ENCODE measurements at regions not wholly inside any gene's neighbourhood (a gene's known extent, or its start where the extent isn't known, plus 50 kb on each side); places are given as distances from the start of the nearest gene placed in this dataset.

DNA sequence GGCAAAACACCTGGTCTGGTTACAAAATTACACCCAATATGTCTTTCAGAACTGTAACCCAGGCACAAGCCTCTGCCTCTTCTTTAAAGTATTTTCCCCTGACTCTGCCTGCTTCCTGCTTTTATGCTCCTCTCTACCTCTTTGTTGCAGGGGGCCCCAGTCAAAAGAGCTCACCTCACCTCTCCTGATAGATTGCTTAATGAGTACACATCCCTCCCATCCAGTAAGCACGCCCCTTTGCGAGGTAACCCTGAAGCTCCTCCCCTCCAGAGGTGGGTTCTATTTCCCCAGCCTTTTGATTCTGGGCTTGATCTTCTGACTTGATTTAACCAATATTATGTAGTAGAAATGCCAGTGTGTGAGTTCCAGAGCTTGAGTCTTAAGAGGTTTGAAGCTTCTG lies 56.6 kb upstream of the EYA2 start:
- no peak for DNase-seq (ENCODE audit: low spot score)
- peaks cover 21% of the 10 kb centered on the region for H3K27me3 Mint-ChIP-seq (ENCODE audit: low read depth)
- H3K9me3 Mint-ChIP-seq (ENCODE audit: low read depth), result no peaks in the 10 kb centered on the region
- TF ChIP-seq, protein P1, sequence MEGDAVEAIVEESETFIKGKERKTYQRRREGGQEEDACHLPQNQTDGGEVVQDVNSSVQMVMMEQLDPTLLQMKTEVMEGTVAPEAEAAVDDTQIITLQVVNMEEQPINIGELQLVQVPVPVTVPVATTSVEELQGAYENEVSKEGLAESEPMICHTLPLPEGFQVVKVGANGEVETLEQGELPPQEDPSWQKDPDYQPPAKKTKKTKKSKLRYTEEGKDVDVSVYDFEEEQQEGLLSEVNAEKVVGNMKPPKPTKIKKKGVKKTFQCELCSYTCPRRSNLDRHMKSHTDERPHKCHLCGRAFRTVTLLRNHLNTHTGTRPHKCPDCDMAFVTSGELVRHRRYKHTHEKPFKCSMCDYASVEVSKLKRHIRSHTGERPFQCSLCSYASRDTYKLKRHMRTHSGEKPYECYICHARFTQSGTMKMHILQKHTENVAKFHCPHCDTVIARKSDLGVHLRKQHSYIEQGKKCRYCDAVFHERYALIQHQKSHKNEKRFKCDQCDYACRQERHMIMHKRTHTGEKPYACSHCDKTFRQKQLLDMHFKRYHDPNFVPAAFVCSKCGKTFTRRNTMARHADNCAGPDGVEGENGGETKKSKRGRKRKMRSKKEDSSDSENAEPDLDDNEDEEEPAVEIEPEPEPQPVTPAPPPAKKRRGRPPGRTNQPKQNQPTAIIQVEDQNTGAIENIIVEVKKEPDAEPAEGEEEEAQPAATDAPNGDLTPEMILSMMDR (IDR thresholded peaks at IDR 0.05), result no peak
- H3K4me1 Mint-ChIP-seq (ENCODE audit: low read depth), result peaks cover 3% of the 10 kb centered on the region
- no peaks in the 10 kb centered on the region for H3K36me3 Mint-ChIP-seq (ENCODE audit: low read depth)
- H3K27ac Mint-ChIP-seq (ENCODE audit: unreplicated experiment), result no peak overlapping the region
- H3K4me3 Mint-ChIP-seq (ENCODE audit: unreplicated experiment), result no peak overlapping the region

DNA sequence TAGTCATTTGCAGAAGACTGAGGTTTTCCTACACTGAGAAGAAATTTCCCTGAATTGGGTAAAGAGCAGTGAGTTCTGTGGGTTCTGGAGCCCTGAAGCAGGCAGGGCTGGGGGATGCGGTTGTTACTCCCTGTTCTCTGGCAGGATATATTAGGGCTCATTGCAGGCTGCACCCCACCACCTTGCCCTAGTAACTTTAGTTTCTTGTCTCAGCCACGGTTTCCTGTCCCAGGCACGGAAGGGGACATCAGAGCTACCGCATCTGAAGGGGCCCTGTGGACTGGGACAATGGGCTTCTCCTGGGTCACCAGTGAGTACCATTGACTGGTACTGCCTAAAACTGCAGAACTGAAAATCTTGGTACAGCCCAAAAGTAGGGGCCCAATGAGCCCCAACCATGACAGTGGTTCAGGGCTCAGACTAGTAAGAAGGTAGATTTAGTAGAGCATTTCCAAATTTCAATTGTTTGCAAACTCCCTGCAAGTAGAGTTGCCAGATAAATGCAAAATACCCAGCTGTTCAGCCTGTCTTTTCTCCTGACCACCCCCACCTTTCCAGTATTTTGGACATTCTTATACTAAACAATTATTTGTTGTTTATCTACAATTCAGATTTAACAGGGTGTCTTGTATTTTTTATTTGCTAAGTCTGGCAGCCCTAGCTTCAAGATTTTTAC lies 54.5 kb upstream of the EYA2 start:
- no peak overlapping the region for H3K4me3 Mint-ChIP-seq (ENCODE audit: unreplicated experiment)
- DNase-seq (ENCODE audit: low spot score), result no peak
- H3K27me3 Mint-ChIP-seq (ENCODE audit: low read depth), result peaks cover 21% of the 10 kb centered on the region
- peaks cover 3% of the 10 kb centered on the region for H3K4me1 Mint-ChIP-seq (ENCODE audit: low read depth)
- H3K36me3 Mint-ChIP-seq (ENCODE audit: low read depth), result no peaks in the 10 kb centered on the region
- TF ChIP-seq, protein P1 (IDR thresholded peaks at IDR 0.05), result no peak
- no peak overlapping the region for H3K27ac Mint-ChIP-seq (ENCODE audit: unreplicated experiment)
- H3K9me3 Mint-ChIP-seq (ENCODE audit: low read depth), result no peaks in the 10 kb centered on the region
